ENCODE measurements at regions not wholly inside any gene's neighbourhood (a gene's known extent, or its start where the extent isn't known, plus 50 kb on each side); places are given as distances from the start of the nearest gene placed in this dataset.

- Histone ChIP-seq H3K4me2 (no peak overlapping the region), H3K27ac (no peak overlapping the region), H4K20me1 (ENCODE audit: insufficient read depth) (no peaks in the 10 kb centered on the region), H3K4me1 (ENCODE audit: low read depth, poor library complexity, severe bottlenecking) (no peaks in the 10 kb centered on the region), H2AFZ (ENCODE audit: low read depth) (no peak overlapping the region), H3K36me3 (ENCODE audit: insufficient read depth) (no peaks in the 10 kb centered on the region), H3K9ac (no peak overlapping the region), H3K27me3 (ENCODE audit: insufficient read depth, low read depth) (no peaks in the 10 kb centered on the region), H3K4me3 (IDR thresholded peaks at IDR 0.05; ENCODE audit: insufficient read depth, low read depth, low read length) (no peak overlapping the region), H3K79me2 (ENCODE audit: insufficient read depth, low read depth) (no peaks in the 10 kb centered on the region)
- TF ChIP-seq, protein P1, sequence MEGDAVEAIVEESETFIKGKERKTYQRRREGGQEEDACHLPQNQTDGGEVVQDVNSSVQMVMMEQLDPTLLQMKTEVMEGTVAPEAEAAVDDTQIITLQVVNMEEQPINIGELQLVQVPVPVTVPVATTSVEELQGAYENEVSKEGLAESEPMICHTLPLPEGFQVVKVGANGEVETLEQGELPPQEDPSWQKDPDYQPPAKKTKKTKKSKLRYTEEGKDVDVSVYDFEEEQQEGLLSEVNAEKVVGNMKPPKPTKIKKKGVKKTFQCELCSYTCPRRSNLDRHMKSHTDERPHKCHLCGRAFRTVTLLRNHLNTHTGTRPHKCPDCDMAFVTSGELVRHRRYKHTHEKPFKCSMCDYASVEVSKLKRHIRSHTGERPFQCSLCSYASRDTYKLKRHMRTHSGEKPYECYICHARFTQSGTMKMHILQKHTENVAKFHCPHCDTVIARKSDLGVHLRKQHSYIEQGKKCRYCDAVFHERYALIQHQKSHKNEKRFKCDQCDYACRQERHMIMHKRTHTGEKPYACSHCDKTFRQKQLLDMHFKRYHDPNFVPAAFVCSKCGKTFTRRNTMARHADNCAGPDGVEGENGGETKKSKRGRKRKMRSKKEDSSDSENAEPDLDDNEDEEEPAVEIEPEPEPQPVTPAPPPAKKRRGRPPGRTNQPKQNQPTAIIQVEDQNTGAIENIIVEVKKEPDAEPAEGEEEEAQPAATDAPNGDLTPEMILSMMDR (conservative IDR thresholded peaks at IDR 0.05; ENCODE audit: low read depth, low read length): no peak
These were observed 285.1 kb upstream of the CDH11 start for GRCh38 chr16:65406933-65407332.

- Histone ChIP-seq H2AFZ (ENCODE audit: low read depth) (no peak overlapping the region), H3K4me3 (IDR thresholded peaks at IDR 0.05; ENCODE audit: insufficient read depth, low read depth, low read length) (no peak overlapping the region), H3K4me2 (no peak overlapping the region), H3K79me2 (ENCODE audit: insufficient read depth, low read depth) (no peaks in the 10 kb centered on the region), H3K27me3 (ENCODE audit: insufficient read depth, low read depth) (no peaks in the 10 kb centered on the region), H3K4me1 (ENCODE audit: low read depth, poor library complexity, severe bottlenecking) (no peaks in the 10 kb centered on the region), H4K20me1 (ENCODE audit: insufficient read depth) (no peaks in the 10 kb centered on the region), H3K27ac (no peak overlapping the region), H3K36me3 (ENCODE audit: insufficient read depth) (no peaks in the 10 kb centered on the region), H3K9ac (no peak overlapping the region)
- TF ChIP-seq, protein P1 (conservative IDR thresholded peaks at IDR 0.05; ENCODE audit: low read depth, low read length): no peak
These were observed 284.3 kb upstream of the CDH11 start for GRCh38 chr16:65406116-65406515.

DNA sequence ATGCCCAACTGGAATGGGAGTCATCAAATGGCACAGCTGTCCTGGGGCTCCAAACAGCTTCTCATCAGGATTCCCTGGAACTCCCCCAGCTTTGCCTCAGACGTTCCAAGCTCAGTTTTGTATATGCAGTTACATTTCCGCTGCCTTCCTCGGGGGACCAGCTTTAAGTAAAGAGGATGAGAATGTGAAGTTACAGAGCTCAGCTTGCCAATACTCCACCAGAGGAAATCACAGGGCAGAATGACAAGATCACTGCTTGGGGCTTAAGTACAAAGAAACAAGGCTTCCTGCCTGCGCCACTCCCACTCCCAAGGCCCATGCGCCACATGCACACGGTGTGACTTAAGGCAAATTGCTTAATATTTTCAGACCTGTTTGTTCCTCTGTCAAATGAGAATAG is 272.4 kb upstream of the CDH11 start:
- H3K36me3 ChIP-seq (ENCODE audit: insufficient read depth): no peaks in the 10 kb centered on the region
- peaks cover 18% of the 10 kb centered on the region for H3K4me1 ChIP-seq (ENCODE audit: low read depth, poor library complexity, severe bottlenecking)
- H3K4me2 ChIP-seq: no peak overlapping the region
- H3K4me3 ChIP-seq (IDR thresholded peaks at IDR 0.05; ENCODE audit: insufficient read depth, low read depth, low read length): no peak overlapping the region
- H2AFZ ChIP-seq (ENCODE audit: low read depth): no peak overlapping the region
- no peaks in the 10 kb centered on the region for H3K79me2 ChIP-seq (ENCODE audit: insufficient read depth, low read depth)
- no peaks in the 10 kb centered on the region for H3K27me3 ChIP-seq (ENCODE audit: insufficient read depth, low read depth)
- no peaks in the 10 kb centered on the region for H4K20me1 ChIP-seq (ENCODE audit: insufficient read depth)
- TF ChIP-seq, protein P1 (conservative IDR thresholded peaks at IDR 0.05; ENCODE audit: low read depth, low read length): no peak
- no peak overlapping the region for H3K9ac ChIP-seq
- H3K27ac ChIP-seq: no peak overlapping the region

DNA sequence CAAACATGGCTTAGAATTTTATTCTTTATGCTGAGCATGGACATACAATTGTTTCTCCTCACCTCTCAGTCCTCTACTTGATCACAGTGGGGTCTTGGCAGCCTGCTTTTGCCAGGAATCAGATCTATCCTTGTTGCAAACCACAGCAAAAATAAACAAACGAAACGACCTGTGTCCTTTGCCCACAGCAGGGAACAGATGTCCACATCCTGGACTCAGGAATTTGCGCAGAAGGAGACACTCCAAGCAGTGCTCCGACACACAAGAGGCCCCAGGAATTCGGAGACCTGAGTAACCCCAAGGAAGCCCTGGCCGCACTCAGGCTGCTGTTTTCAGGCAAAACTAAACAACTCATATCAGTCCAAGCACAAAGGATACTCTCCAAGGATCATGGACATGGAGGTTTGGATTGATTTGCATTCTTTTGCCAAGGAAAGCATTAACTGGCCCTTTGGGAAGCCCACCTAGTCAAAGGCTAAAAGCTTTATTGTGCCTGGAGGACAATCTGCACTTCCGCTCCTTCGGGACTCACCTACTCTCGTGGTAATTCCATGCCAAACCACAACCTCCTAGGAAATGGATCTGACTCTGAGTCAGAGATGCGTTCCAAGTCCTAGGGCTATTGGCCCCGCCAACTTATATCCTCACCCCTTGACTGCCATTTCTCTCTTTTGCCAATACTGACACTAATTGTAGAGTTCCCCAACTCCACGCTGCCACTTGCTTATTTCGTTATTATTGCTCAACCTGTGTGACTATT is 271.1 kb upstream of the CDH11 start:
- no peaks in the 10 kb centered on the region for H4K20me1 ChIP-seq (ENCODE audit: insufficient read depth)
- H3K4me3 ChIP-seq (IDR thresholded peaks at IDR 0.05; ENCODE audit: insufficient read depth, low read depth, low read length): no peak overlapping the region
- no peaks in the 10 kb centered on the region for H3K27me3 ChIP-seq (ENCODE audit: insufficient read depth, low read depth)
- H3K36me3 ChIP-seq (ENCODE audit: insufficient read depth): no peaks in the 10 kb centered on the region
- no peaks in the 10 kb centered on the region for H3K79me2 ChIP-seq (ENCODE audit: insufficient read depth, low read depth)
- no peak overlapping the region for H3K27ac ChIP-seq
- TF ChIP-seq, protein P1 (conservative IDR thresholded peaks at IDR 0.05; ENCODE audit: low read depth, low read length): no peak
- H3K4me1 ChIP-seq (ENCODE audit: low read depth, poor library complexity, severe bottlenecking): peaks cover 18% of the 10 kb centered on the region
- H2AFZ ChIP-seq (ENCODE audit: low read depth): no peak overlapping the region
- H3K4me2 ChIP-seq: no peak overlapping the region
- no peak overlapping the region for H3K9ac ChIP-seq
